Endodermal cell (in vitro differentiated cells): ENCODE measurements at regions not wholly inside any gene's neighbourhood (a gene's known extent, or its start where the extent isn't known, plus 50 kb on each side); places are given as distances from the start of the nearest gene placed in this dataset.

ENCODE experiments used
- DNase-seq: peaks from one replicate; pipeline ENCODE4 v3.0.0-alpha.2; 2017
- H3K27ac ChIP-seq: 2 replicates; pipeline ENCODE4 v1.5.1; 2013; ENCODE audit warnings: mild to moderate bottlenecking, low read depth, low read length, moderate library complexity
- H3K27me3 ChIP-seq: 2 replicates; pipeline ENCODE4 v1.6.1; 2013; ENCODE audit warnings: mild to moderate bottlenecking, low read length, moderate library complexity; ENCODE audit not compliant: insufficient read depth, control insufficient read depth, poor library complexity, severe bottlenecking
- H3K36me3 ChIP-seq: 2 replicates; pipeline ENCODE4 v1.7.0; 2013; ENCODE audit warnings: mild to moderate bottlenecking, low read length, moderate library complexity; ENCODE audit not compliant: control insufficient read depth, insufficient read depth
- H3K4me1 ChIP-seq: one replicate; pipeline ENCODE4 v1.7.0; 2013; ENCODE audit warnings: low read length; ENCODE audit not compliant: control insufficient read depth, insufficient read depth
- H3K4me3 ChIP-seq: 2 replicates; pipeline ENCODE4 v1.5.1; 2013; ENCODE audit warnings: mild to moderate bottlenecking, low read length, moderate library complexity
- H3K9ac ChIP-seq: 2 replicates; pipeline ENCODE4 v1.6.1; 2013; ENCODE audit warnings: mild to moderate bottlenecking, low read length, moderate library complexity; ENCODE audit not compliant: poor library complexity, severe bottlenecking; ENCODE audit errors: extremely low read depth
- H3K9me3 ChIP-seq: 2 replicates; pipeline ENCODE4 v1.6.1; 2013; ENCODE audit warnings: mild to moderate bottlenecking, low read length, moderate library complexity; ENCODE audit not compliant: control insufficient read depth
- H3K27ac Mint-ChIP-seq: 2 replicates; pipeline ENCODE4 v1.8.0; 2020; ENCODE audit warnings: mixed read lengths
- H3K27me3 Mint-ChIP-seq: 2 replicates; pipeline ENCODE4 v1.8.0; 2021; ENCODE audit warnings: mild to moderate bottlenecking, mixed read lengths; ENCODE audit not compliant: insufficient read depth
- H3K36me3 Mint-ChIP-seq: 2 replicates; pipeline ENCODE4 v1.8.0; 2020; ENCODE audit warnings: low read depth, mixed read lengths
- H3K4me1 Mint-ChIP-seq: 2 replicates; pipeline ENCODE4 v1.8.0; 2020; ENCODE audit warnings: mixed read lengths
- H3K4me3 Mint-ChIP-seq: 2 replicates; pipeline ENCODE4 v1.8.0; 2020; ENCODE audit warnings: mild to moderate bottlenecking, moderate library complexity, mixed read lengths
- H3K9me3 Mint-ChIP-seq: 2 replicates; pipeline ENCODE4 v1.8.0; 2020; ENCODE audit warnings: mild to moderate bottlenecking, mixed read lengths
- WGBS, 2 experiments: methylation state at CpG; one replicate each; pipeline versions ENCODE4 v1.1.5 to v1.1.7; 2013; ENCODE audit warnings: missing lambda C conversion rate in 2 of 2, mixed read lengths in 1 of 2; ENCODE audit not compliant: insufficient coverage in 1 of 2, insufficient read length in 1 of 2; 5-methylcytosine and 5-hydroxymethylcytosine counted together
- TF ChIP-seq, protein P1 (sequence below): fragments of 200-600 bp; sonication (generic); conservative IDR thresholded peaks from 2 replicates; pipeline ENCODE4 v1.5.0; 2021; ENCODE audit warnings: antibody characterized with exemption, mild to moderate bottlenecking

DNA sequence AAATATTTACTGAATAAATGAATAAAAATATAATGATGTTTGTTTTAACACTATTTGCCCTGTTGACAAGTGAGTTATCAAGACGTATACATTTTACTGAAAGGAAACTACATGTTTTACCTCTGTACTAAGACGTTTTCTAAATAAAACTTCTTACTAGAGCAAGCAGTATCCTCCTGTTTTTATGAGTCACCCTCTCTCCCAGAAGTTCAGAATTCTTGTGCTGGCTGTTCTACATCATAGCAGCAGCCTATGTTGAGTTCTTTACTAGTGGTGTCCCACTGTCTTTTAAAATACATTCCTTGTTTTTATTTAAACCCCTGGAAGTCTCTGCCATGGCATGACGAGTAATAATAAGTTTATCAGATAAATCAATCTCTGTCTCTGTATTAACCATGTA is 297.4 kb downstream of the CALCRL start:
- Histone ChIP-seq H3K36me3 (no peaks in the 10 kb centered on the region), H3K9me3 (peaks cover 6% of the 10 kb centered on the region), H3K27ac (no peak overlapping the region), H3K4me3 (no peak overlapping the region), H3K9ac (no peak overlapping the region), H3K4me1 (no peaks in the 10 kb centered on the region), H3K27me3 (no peaks in the 10 kb centered on the region)
- no peaks in the 10 kb centered on the region for H3K4me1 Mint-ChIP-seq
- 85% methylated on average over 2 to 3 of the region's 3 CpGs for WGBS, 2 experiments
- H3K9me3 Mint-ChIP-seq = peaks cover 11% of the 10 kb centered on the region
- no peaks in the 10 kb centered on the region for H3K27me3 Mint-ChIP-seq
- no peak overlapping the region for H3K27ac Mint-ChIP-seq
- no peak overlapping the region for H3K4me3 Mint-ChIP-seq
- DNase-seq = no peak
- H3K36me3 Mint-ChIP-seq = no peaks in the 10 kb centered on the region
- TF ChIP-seq, protein P1, sequence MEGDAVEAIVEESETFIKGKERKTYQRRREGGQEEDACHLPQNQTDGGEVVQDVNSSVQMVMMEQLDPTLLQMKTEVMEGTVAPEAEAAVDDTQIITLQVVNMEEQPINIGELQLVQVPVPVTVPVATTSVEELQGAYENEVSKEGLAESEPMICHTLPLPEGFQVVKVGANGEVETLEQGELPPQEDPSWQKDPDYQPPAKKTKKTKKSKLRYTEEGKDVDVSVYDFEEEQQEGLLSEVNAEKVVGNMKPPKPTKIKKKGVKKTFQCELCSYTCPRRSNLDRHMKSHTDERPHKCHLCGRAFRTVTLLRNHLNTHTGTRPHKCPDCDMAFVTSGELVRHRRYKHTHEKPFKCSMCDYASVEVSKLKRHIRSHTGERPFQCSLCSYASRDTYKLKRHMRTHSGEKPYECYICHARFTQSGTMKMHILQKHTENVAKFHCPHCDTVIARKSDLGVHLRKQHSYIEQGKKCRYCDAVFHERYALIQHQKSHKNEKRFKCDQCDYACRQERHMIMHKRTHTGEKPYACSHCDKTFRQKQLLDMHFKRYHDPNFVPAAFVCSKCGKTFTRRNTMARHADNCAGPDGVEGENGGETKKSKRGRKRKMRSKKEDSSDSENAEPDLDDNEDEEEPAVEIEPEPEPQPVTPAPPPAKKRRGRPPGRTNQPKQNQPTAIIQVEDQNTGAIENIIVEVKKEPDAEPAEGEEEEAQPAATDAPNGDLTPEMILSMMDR = no peak

DNA sequence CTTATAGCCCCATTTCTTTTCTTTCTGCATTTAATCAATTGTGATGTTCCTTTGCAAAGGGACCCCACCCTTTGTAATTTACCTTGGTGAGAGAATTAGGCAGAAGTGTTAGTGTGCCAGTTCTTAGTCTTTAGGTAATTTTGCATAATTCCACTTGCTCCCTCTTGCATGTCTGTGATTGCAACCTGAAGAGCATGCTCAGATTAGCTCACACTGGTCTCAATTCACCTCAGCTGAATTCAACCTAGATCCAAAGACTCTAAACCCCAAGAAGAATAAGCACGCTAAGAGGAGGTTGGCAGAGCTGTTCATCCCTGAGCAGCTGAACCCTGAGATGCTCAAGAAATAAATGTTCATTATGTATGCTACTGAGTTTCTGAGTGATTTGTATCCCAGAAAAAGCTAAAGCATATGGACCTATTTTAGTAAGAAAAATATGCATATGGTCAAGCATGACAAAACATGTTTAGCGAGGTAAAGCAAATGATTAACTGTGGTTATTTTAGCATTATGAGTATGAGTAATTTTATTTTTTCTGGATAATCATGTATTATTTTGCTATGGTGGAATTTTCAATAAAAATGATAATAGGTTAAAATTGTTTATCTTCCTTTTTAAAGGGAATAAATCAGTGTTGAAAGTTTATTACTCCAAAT is 299.2 kb upstream of the ZSWIM2 start:
- Mint-ChIP-seq H3K27ac (no peak overlapping the region), H3K4me3 (no peak overlapping the region)
- no peak for DNase-seq

DNA sequence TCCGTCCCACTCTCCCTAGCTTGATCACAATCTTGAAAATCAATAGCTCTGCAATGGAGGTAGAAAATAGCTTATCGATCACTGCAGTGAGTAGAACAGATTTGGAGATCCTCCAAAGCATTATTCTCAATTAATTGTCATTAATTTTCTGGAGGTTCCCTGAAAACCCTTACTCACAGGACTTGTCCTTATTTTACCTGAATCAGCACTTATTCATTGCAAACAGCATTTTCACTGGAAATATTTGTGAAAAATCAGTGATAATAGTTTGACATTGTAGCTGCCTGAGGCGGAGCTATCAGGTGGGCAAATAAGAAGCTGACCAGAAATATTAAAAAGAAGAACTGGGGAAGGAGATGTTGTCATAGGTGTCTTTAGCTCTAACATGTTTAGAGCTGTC is 294.6 kb upstream of the ZSWIM2 start:
- Histone ChIP-seq H3K27me3 (no peaks in the 10 kb centered on the region), H3K27ac (no peak overlapping the region), H3K4me1 (no peaks in the 10 kb centered on the region), H3K9me3 (peaks cover 9% of the 10 kb centered on the region), H3K9ac (no peak overlapping the region), H3K4me3 (no peak overlapping the region), H3K36me3 (no peaks in the 10 kb centered on the region)
- H3K36me3 Mint-ChIP-seq = no peaks in the 10 kb centered on the region
- DNase-seq = no peak
- WGBS, 2 experiments = 85 to 100% methylated on average over 3 of the region's 3 CpGs
- TF ChIP-seq, protein P1 = no peak
- H3K27me3 Mint-ChIP-seq = no peaks in the 10 kb centered on the region
- peaks cover 3% of the 10 kb centered on the region for H3K9me3 Mint-ChIP-seq
- H3K4me1 Mint-ChIP-seq = no peaks in the 10 kb centered on the region
- no peak overlapping the region for H3K27ac Mint-ChIP-seq
- H3K4me3 Mint-ChIP-seq = no peak overlapping the region

More for the DNA sequence above, 299.2 kb upstream of the ZSWIM2 start:
- Histone ChIP-seq H3K36me3 (no peaks in the 10 kb centered on the region), H3K4me1 (no peaks in the 10 kb centered on the region), H3K4me3 (no peak overlapping the region), H3K9me3 (no peaks in the 10 kb centered on the region), H3K9ac (no peak overlapping the region), H3K27ac (no peak overlapping the region), H3K27me3 (no peaks in the 10 kb centered on the region)
- H3K36me3 Mint-ChIP-seq = no peaks in the 10 kb centered on the region
- H3K9me3 Mint-ChIP-seq = no peaks in the 10 kb centered on the region
- H3K27me3 Mint-ChIP-seq = no peaks in the 10 kb centered on the region
- WGBS, 2 experiments = 71 to 75% methylated on average over 2 of the region's 2 CpGs
- no peaks in the 10 kb centered on the region for H3K4me1 Mint-ChIP-seq
- TF ChIP-seq, protein P1 = no peak
